ENCODE measurements at regions not wholly inside any gene's neighbourhood (a gene's known extent, or its start where the extent isn't known, plus 50 kb on each side); places are given as distances from the start of the nearest gene placed in this dataset.

DNA sequence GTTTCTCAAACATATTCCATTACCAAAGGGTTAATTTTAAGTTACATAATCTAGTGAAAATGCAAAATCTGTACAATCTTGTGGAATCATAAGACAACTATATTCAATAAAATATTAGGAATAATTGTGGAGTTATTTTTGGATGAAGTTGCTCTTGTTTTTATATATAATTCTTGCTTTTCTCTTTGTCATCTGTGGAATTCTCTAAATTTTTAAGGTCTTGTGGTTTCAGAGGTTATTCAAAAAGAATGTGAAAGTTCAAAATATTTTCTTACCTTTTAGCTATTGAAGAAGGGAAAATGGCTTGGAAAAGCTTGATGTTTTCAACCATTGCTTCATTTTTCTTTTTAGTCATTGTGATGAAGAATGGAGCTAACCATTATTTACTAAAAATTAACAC is 552.1 kb downstream of the TFEC start:
- peaks cover 0 to 10% (median 0%) of the 10 kb centered on the region in 9 donors for H3K9me3 Mint-ChIP-seq
- POLR2A ChIA-PET: no interaction called here
- DNase-seq: no peak

DNA sequence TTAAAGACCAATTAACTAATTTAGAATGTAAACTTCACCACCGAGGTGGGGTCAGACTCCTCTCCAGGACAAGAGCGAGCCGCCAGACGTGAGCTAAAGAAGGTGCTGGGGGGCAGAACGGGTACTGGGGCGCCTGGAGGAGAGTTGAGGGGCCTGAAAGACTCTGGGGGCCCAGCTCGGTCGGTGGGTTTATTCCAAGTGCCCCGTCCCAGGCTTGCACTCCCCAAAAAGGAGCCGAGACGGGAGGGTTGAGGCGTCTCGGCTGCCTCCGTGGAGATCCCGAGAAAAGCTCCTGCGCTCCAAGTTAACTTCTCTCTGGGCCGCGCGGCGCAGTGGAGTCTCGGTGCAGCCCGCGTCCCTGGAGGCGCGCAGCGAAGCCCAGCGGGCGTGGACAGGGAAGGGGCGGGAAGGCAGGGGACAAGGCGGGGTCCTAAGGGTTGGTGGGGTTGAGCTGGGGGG is 553.3 kb downstream of the TFEC start:
- Mint-ChIP-seq H3K9me3 (peaks cover 0 to 10% (median 0%) of the 10 kb centered on the region in 9 donors), H3K27me3 (peaks cover 16 to 65% (median 41%) of the 10 kb centered on the region in 5 donors), H3K27ac (no peak overlapping the region), H3K4me1 (peaks cover 5 to 12% (median 10%) of the 10 kb centered on the region in 4 donors), H3K36me3 (peaks cover 0 to 5% (median 0%) of the 10 kb centered on the region in 3 donors), H3K4me3 (peak overlapping the region; percentile 30 to 80 (median 46))
- POLR2A ChIA-PET: no interaction called here
- ATAC-seq (no peak), DNase-seq (no peak)

More for the DNA sequence above, 552.1 kb downstream of the TFEC start:
- peaks cover 5 to 12% (median 10%) of the 10 kb centered on the region in 4 donors for H3K4me1 Mint-ChIP-seq
- peaks cover 0 to 5% (median 0%) of the 10 kb centered on the region in 3 donors for H3K36me3 Mint-ChIP-seq
- H3K4me3 Mint-ChIP-seq: no peak overlapping the region
- no peak overlapping the region for H3K27ac Mint-ChIP-seq
- H3K27me3 Mint-ChIP-seq: peaks cover 16 to 61% (median 37%) of the 10 kb centered on the region in 5 donors
- no peak for ATAC-seq

DNA sequence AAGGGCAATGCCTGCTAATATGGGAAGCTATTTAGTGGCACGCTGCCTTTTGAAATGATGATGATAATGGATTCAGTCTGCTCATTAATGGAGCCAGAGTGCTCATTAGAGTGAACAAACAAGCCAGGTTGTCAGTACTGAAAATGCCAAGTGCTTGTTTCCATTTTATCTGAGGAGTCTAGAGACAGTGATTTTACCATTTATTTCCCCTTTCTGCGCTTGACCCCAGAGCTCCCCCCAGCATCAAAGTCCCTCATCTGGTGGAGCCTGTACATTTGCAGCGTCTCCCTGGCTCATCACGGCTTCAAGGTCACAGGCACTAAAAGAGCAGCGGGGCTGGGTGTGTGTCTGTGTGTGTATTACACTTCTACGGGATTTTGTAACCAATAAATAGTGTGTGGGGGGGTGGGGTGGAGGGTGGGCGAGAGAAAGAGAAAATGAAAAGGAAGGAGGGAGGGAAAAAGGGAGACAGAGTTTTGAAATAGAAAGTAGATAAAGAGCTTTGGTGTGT is 553.8 kb downstream of the TFEC start:
- peak overlapping the region; percentile 30 to 80 (median 57) for H3K4me3 Mint-ChIP-seq
- peak overlapping the region in 2 of 10 donors; percentile 36 to 70 for H3K27ac Mint-ChIP-seq
- ATAC-seq: no peak
- peaks cover 5 to 12% (median 10%) of the 10 kb centered on the region in 4 donors for H3K4me1 Mint-ChIP-seq
- DNase-seq: no peak
- peaks cover 0 to 10% (median 0%) of the 10 kb centered on the region in 9 donors for H3K9me3 Mint-ChIP-seq
- peaks cover 0 to 5% (median 0%) of the 10 kb centered on the region in 3 donors for H3K36me3 Mint-ChIP-seq
- POLR2A ChIA-PET: no interaction called here
- H3K27me3 Mint-ChIP-seq: peaks cover 16 to 64% (median 40%) of the 10 kb centered on the region in 5 donors

DNA sequence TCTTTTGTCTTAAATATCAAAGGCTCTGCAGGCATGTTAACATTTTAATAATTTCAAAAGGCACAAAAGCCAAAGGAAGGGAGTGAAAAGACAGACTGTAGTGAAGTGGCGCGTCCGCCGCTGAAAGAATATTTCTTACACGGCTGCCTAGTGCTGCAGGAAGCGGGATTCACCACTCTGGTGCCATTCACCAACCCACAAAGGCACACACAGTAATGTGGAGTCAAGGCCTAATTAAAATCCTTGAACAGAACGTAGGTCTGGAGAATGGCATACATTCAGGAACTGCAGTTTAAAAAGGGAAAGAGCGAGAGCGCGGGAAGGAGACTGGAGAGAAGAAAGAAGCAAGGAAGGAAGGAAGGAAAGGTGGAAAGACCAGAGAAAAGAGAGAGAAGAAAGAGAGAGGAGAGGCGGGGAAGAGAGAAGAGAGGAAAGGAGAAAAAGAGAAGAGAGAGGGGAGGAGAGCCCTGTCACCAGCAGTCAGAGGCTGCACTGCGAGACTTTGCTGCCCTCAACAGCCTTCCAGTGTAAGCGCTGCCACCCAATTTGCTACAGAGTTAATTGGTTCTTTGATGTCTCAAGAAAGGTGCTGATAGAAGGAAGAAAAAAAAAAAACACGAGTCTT is 554.0 kb downstream of the MDFIC start:
- DNase-seq (no peak), ATAC-seq (no peak)
- H3K27ac Mint-ChIP-seq: no peak overlapping the region

DNA sequence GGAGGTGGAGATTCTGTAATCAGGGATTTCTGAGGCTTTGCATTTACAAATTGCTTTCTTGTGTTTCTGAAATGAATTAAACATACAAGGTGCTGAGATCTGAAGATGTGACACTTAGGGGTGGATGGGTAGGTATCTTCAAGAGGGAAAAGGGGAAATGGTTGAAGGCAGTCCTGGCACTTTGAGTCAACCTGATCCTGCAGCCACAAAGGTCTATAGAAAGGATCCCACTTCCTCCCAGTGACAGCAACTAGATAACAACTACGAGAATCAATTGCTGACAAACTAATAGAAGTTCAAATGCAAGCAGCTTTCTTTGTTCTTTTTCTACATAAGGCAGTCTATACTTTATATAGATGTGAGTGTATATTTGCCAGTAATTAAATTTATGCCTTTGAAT is 553.3 kb downstream of the MDFIC start:
- Mint-ChIP-seq H3K9me3 (peaks cover 0 to 10% (median 0%) of the 10 kb centered on the region in 9 donors), H3K4me3 (no peak overlapping the region), H3K36me3 (peaks cover 0 to 5% (median 0%) of the 10 kb centered on the region in 3 donors), H3K27me3 (peaks cover 15 to 55% (median 30%) of the 10 kb centered on the region in 5 donors), H3K27ac (no peak overlapping the region), H3K4me1 (peaks cover 5 to 12% (median 10%) of the 10 kb centered on the region in 4 donors)
- POLR2A ChIA-PET: no interaction called here
- ATAC-seq (no peak), DNase-seq (no peak)

More for the DNA sequence above, 554.0 kb downstream of the MDFIC start:
- H3K36me3 Mint-ChIP-seq: peaks cover 0 to 5% (median 0%) of the 10 kb centered on the region in 3 donors
- H3K4me3 Mint-ChIP-seq: peak overlapping the region in 4 of 10 donors; percentile 8 to 55 (median 17)
- H3K4me1 Mint-ChIP-seq: peaks cover 5 to 12% (median 10%) of the 10 kb centered on the region in 4 donors
- H3K27me3 Mint-ChIP-seq: peaks cover 16 to 59% (median 34%) of the 10 kb centered on the region in 5 donors
- H3K9me3 Mint-ChIP-seq: peaks cover 0 to 10% (median 0%) of the 10 kb centered on the region in 9 donors
- POLR2A ChIA-PET: no interaction called here

DNA sequence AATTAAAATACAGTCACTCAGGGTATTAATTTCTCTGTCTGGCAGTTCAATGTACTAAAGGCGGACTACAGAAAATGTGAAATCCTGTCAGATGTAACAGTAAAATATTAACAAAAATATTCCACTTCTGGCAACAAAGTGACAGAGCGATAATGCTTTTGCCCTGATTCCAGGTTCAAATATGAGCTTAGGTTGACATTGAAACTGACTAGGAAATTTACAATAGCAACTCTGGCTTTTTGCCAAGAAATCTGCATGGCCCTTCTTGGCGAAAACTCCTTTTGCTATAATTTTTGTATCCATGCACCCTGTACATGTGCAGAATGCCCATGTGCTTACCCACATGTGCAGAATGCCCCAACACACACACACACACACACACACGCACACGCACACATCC is 552.2 kb downstream of the MDFIC start:
- Mint-ChIP-seq H3K27me3 (peaks cover 8 to 44% (median 21%) of the 10 kb centered on the region in 5 donors), H3K27ac (no peak overlapping the region), H3K4me1 (peaks cover 3 to 12% (median 10%) of the 10 kb centered on the region in 4 donors), H3K9me3 (peaks cover 0 to 1% (median 0%) of the 10 kb centered on the region in 9 donors), H3K4me3 (no peak overlapping the region), H3K36me3 (no peaks in the 10 kb centered on the region)
- DNase-seq: no peak
- no peak for ATAC-seq
- POLR2A ChIA-PET: no interaction called here

DNA sequence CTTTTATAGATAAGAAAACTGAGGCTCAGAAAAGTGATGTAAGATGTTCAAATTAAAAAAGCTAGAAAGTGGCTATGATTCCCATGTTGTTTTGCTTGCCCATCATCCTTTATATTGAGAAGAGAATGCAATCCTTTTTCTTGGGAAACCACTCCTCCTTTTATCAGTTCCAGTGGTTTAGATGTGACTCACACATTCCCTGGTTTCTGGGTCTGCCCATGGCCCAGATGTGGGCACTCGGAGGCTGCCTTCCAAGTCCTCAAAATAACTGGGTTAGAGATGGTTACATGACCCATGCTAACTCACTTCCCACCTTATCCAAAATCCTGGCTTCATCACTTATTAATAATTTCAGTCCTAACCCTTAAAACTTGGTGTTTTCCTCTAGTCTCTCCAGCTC is 550.0 kb downstream of the MDFIC start:
- Mint-ChIP-seq H3K27ac (no peak overlapping the region), H3K4me3 (no peak overlapping the region), H3K4me1 (peaks cover 3 to 9% (median 6%) of the 10 kb centered on the region in 4 donors), H3K36me3 (no peaks in the 10 kb centered on the region), H3K27me3 (peaks cover 4 to 33% (median 15%) of the 10 kb centered on the region in 5 donors), H3K9me3 (no peaks in the 10 kb centered on the region)
- no peak for DNase-seq
- POLR2A ChIA-PET: no interaction called here
- no peak for ATAC-seq

DNA sequence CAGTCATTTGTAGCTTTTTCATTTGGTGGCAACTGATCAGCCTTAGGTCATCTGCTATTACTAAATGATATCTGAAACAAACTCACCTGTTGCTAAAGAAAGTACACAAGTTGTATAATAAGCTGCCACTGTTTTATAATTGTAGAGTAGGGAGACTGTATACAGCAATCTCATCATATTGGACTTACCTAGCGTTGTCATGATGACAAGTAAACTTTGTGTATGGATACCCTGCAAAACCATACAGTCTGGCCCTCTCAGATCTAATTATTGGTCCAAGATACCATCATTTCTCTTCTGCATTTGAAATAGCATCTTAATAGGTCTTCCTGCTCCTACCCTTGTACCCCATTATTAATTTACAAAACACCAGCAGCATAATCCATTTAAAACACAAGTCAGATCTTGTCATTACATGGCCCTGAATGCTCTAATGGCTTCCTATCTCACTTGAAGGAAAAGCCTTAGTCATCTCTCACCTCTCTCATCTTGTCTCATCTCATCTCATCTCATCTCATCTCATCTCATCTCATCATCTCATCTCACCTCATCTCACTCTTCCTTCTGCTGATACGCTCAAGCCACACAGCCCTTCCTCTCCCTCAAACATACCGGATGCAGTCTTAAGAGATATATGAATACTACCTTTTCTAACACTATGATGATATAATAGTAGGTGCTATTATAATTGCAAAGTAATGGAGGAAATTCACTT is 540.6 kb downstream of the MDFIC start:
- no peaks in the 10 kb centered on the region for H3K36me3 Mint-ChIP-seq
- peaks cover 0 to 10% (median 0%) of the 10 kb centered on the region in 9 donors for H3K9me3 Mint-ChIP-seq
- no peak overlapping the region for H3K27ac Mint-ChIP-seq
- peaks cover 0 to 2% (median 0%) of the 10 kb centered on the region in 5 donors for H3K27me3 Mint-ChIP-seq
- POLR2A ChIA-PET: no interaction called here
- no peak overlapping the region for H3K4me3 Mint-ChIP-seq
- H3K4me1 Mint-ChIP-seq: no peaks in the 10 kb centered on the region
- DNase-seq (no peak), ATAC-seq (no peak)

DNA sequence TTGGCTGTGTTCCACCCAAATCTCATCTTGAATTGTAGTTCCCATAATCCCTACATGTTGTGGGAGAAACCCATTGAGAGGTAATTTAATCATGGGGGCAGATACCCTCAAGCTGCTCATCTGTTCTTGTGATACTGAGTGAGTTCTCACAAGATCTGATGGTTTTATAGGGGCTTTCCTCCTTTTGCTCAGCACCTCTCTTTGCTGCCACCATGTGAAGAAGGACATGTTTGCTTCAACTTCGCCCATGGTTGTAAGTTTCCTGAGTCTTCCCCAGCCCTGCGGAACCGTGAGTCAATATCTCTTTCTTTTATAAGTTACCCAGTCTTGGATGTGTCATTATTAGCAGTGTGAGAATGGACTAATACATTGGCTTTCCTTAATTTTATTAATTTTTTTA is 527.8 kb downstream of the MDFIC start:
- no peak for ATAC-seq
- peaks cover 7 to 12% (median 8%) of the 10 kb centered on the region in 5 donors for H3K27me3 Mint-ChIP-seq
- H3K4me1 Mint-ChIP-seq: no peaks in the 10 kb centered on the region
- no peak overlapping the region for H3K27ac Mint-ChIP-seq
- no peak for DNase-seq
- no peak overlapping the region for H3K4me3 Mint-ChIP-seq
- no peaks in the 10 kb centered on the region for H3K36me3 Mint-ChIP-seq
- POLR2A ChIA-PET: no interaction called here
- no peaks in the 10 kb centered on the region for H3K9me3 Mint-ChIP-seq

DNA sequence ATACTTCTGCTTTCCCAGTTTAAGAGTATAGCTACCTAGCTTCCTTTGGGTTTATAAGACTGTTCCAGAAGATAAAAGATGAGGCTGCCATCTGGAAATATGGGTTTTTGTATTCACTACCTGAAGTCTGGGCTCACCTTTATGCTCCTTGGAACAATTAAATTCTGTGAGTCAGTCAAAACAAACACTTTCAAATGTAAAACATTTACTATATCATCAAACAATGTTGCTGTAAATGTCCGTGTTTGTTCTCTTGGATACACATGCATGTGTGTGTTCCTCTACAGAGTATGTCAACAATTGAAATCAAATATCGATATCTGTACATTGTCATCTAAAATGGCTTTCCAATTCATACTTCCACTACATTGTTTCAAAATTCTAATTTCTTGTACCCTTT is 525.6 kb downstream of the MDFIC start:
- ATAC-seq (no peak), DNase-seq (no peak)
- no peak overlapping the region for H3K4me3 Mint-ChIP-seq
- H3K4me1 Mint-ChIP-seq: no peaks in the 10 kb centered on the region
- H3K36me3 Mint-ChIP-seq: no peaks in the 10 kb centered on the region
- POLR2A ChIA-PET: no interaction called here
- H3K27ac Mint-ChIP-seq: no peak overlapping the region
- H3K9me3 Mint-ChIP-seq: no peaks in the 10 kb centered on the region
- H3K27me3 Mint-ChIP-seq: peaks cover 3 to 8% (median 7%) of the 10 kb centered on the region in 5 donors

DNA sequence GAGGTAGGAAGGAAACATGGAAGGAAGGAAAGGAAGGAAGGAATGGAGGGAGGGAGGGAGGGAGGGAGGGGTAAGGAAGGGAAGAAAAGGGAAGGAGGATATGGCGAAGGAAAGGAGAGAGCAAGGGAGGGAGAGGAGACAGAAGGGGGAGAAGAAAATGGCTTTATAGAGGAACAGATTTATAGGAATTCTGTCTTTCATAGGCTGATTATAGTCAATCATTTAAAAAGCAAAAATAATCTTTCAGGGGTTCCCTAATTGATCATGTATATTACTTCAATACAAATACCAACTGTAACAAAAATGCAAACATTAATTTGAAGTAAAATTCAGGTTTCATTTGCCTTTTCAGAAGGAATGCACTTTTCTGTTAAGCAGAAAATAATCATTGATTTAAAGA is 519.1 kb downstream of the MDFIC start:
- ATAC-seq (no peak), DNase-seq (no peak)
- H3K27ac Mint-ChIP-seq: no peak overlapping the region
- H3K4me3 Mint-ChIP-seq: no peak overlapping the region
- H3K27me3 Mint-ChIP-seq: peaks cover 0 to 11% (median 4%) of the 10 kb centered on the region in 5 donors
- H3K9me3 Mint-ChIP-seq: peaks cover 0 to 7% (median 0%) of the 10 kb centered on the region in 9 donors
- H3K36me3 Mint-ChIP-seq: no peaks in the 10 kb centered on the region
- H3K4me1 Mint-ChIP-seq: no peaks in the 10 kb centered on the region
- POLR2A ChIA-PET: no interaction called here

DNA sequence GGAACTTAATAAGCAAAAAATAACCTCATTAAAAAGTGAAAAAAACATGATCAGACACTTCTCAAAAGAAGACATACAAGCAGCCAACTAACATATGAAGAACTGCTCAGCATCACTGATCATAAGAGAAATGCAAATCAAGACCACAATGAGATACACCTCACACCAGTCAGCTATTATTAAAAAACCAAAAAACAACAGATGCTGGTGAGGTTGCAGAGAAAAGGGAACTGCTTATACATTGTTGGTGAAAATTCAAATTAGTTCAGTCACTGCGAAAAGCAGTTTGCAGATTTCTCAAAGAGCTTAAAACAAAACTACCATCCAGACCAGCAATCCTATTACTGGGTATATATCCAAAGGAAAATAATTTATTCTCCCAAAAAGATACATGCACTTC is 513.3 kb downstream of the MDFIC start:
- ATAC-seq (no peak), DNase-seq (no peak)
- Mint-ChIP-seq H3K27me3 (peaks cover 0 to under 1% (median 0%) of the 10 kb centered on the region in 5 donors), H3K4me3 (no peak overlapping the region), H3K9me3 (peaks cover 0 to 7% (median 0%) of the 10 kb centered on the region in 9 donors), H3K4me1 (peaks cover 0 to 1% (median 0%) of the 10 kb centered on the region in 4 donors), H3K36me3 (no peaks in the 10 kb centered on the region), H3K27ac (no peak overlapping the region)
- POLR2A ChIA-PET: no interaction called here

DNA sequence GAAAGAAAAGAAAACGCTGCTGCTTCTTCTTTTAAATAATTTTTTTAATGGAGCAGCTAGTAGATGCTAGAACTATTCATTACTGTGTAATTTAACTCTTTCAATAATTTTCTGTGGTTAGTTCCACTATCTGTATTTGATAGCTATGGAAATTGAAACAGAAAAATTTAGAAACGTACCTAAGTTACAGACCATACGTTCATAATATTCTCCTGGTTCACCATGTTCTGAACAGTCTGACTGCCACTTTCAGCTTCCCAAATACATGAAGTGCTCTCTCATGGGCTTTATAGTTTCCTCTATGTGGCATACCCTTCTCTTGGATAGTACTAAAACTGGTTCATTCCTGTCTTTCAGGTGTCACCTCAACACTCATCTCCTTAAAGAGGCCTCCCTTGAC is 508.0 kb downstream of the MDFIC start:
- no peak overlapping the region for H3K4me3 Mint-ChIP-seq
- no peak for ATAC-seq
- POLR2A ChIA-PET: no interaction called here
- peaks cover 0 to 1% (median 0%) of the 10 kb centered on the region in 4 donors for H3K4me1 Mint-ChIP-seq
- no peak overlapping the region for H3K27ac Mint-ChIP-seq
- peaks cover 0 to 3% (median 0%) of the 10 kb centered on the region in 5 donors for H3K27me3 Mint-ChIP-seq
- no peaks in the 10 kb centered on the region for H3K36me3 Mint-ChIP-seq
- H3K9me3 Mint-ChIP-seq: no peaks in the 10 kb centered on the region
- no peak for DNase-seq

All from naive thymus-derived CD8-positive, alpha-beta T cell (primary cell).